Lung (tissue), 11 donors: ENCODE measurements at regions not wholly inside any gene's neighbourhood (a gene's known extent, or its start where the extent isn't known, plus 50 kb on each side); places are given as distances from the start of the nearest gene placed in this dataset.

Experiments
- ATAC-seq: fragments of 200-7000 bp; cut with Tn5 transposase; one replicate; pipeline ENCODE4 v1.9.1; 2020; ENCODE audit warnings: moderate number of reproducible peaks; ENCODE audit not compliant: insufficient read depth, low FRiP score
- DNase-seq, 3 donors: peaks; one replicate each; pipeline ENCODE4 v3.0.0-alpha.2; 2013 to 2017
- H3K27ac ChIP-seq, 2 donors: one replicate each; pipeline ENCODE4 v1.5.1; 2013; ENCODE audit warnings: mild to moderate bottlenecking in 2 of 2, moderate library complexity in 2 of 2, control low read depth in 1 of 2, inconsistent platforms in 1 of 2, low read depth in 1 of 2, low read length in 1 of 2
- H3K27me3 ChIP-seq, 3 donors: one replicate each; pipeline ENCODE4 v1.5.1; 2013; ENCODE audit warnings: low read length in 2 of 3; ENCODE audit not compliant: control insufficient read depth in 3 of 3, insufficient read depth in 3 of 3
- H3K36me3 ChIP-seq, 4 donors: one replicate each; pipeline ENCODE4 v1.5.1; 2013; ENCODE audit warnings: low read length in 4 of 4, mild to moderate bottlenecking in 1 of 4, moderate library complexity in 1 of 4; ENCODE audit not compliant: control insufficient read depth in 4 of 4, insufficient read depth in 4 of 4
- H3K4me1 ChIP-seq, 5 donors: one replicate each; pipeline ENCODE4 v1.5.1; 2013; ENCODE audit warnings: low read length in 5 of 5, mild to moderate bottlenecking in 2 of 5, moderate library complexity in 1 of 5; ENCODE audit not compliant: control insufficient read depth in 5 of 5, insufficient read depth in 5 of 5
- H3K4me3 ChIP-seq: one replicate; pipeline ENCODE4 v1.5.1; 2013; ENCODE audit warnings: mild to moderate bottlenecking, control low read depth, moderate library complexity
- H3K9ac ChIP-seq, 2 donors: one replicate each; pipeline ENCODE4 v1.5.1; 2013; ENCODE audit warnings: low read length in 2 of 2, control low read depth in 1 of 2; ENCODE audit not compliant: insufficient read depth in 1 of 2
- H3K9me3 ChIP-seq, 4 donors: one replicate each; pipeline ENCODE4 v1.5.1; 2013; ENCODE audit warnings: low read length in 3 of 4, mild to moderate bottlenecking in 1 of 4, moderate library complexity in 1 of 4; ENCODE audit not compliant: control insufficient read depth in 4 of 4, insufficient read depth in 3 of 4
- WGBS, 2 donors: extraction: QIAGEN DNeasy Blood & Tissue Kit; methylation state at CpG; one replicate each; pipeline ENCODE4 v1.1.7; 2013; 5-methylcytosine and 5-hydroxymethylcytosine counted together
- TF ChIP-seq, protein P1 (sequence below): IDR thresholded peaks from 2 replicates; pipeline ENCODE4 v1.5.1; 2012; ENCODE audit warnings: mild to moderate bottlenecking; ENCODE audit errors: control extremely low read depth, extremely low read depth
- donor health status: control.
- donor health status: control.
- donor health status: Bipolar disorder and iron deficiency.
- donor health status: healthy.
- donor health status: DM: yes; HTN: yes; CAD: no.

DNA sequence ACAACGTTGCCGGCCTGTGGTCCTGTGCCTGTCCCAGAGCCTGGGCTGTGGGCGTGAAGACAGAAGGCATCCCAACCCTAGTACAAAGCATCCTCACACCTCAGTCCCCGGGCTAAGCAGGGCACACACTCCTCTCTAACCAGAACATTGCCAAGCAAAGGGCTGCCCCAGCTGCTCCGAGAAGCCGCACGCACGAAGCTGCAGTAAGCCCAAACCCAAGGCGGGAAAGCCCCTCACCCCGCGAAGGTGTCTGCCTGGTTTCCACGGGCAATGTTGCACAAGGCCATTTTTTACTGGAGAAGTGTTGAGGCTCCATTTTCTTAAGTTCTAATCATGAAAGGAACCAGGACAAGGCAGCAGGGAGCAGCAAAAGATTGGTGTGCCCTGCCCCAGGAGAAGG, 519.0 kb downstream of the NPHP4 start:
- TF ChIP-seq, protein P1, sequence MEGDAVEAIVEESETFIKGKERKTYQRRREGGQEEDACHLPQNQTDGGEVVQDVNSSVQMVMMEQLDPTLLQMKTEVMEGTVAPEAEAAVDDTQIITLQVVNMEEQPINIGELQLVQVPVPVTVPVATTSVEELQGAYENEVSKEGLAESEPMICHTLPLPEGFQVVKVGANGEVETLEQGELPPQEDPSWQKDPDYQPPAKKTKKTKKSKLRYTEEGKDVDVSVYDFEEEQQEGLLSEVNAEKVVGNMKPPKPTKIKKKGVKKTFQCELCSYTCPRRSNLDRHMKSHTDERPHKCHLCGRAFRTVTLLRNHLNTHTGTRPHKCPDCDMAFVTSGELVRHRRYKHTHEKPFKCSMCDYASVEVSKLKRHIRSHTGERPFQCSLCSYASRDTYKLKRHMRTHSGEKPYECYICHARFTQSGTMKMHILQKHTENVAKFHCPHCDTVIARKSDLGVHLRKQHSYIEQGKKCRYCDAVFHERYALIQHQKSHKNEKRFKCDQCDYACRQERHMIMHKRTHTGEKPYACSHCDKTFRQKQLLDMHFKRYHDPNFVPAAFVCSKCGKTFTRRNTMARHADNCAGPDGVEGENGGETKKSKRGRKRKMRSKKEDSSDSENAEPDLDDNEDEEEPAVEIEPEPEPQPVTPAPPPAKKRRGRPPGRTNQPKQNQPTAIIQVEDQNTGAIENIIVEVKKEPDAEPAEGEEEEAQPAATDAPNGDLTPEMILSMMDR = no peak
- Histone ChIP-seq H3K27ac (no peak overlapping the region), H3K4me1 (no peaks in the 10 kb centered on the region), H3K36me3 (no peaks in the 10 kb centered on the region), H3K4me3 (no peak overlapping the region), H3K9ac (no peak overlapping the region), H3K27me3 (peaks cover 0 to 3% (median 0%) of the 10 kb centered on the region in 3 donors), H3K9me3 (peaks cover 0 to 4% (median 0%) of the 10 kb centered on the region in 4 donors)
- ATAC-seq (no peak), DNase-seq (no peak)
- 88 to 89% methylated on average over 12 of the region's 12 CpGs for WGBS, 2 donors

- TF ChIP-seq, protein P1 = no peak
- H3K27ac ChIP-seq = no peak overlapping the region
- 25 to 34% methylated on average over 3 of the region's 3 CpGs for WGBS, 2 donors
Measured at GRCh38 chr1:5466487-5466886, 525.7 kb downstream of the NPHP4 start.

GRCh38 chr1:5465281-5465711, 526.9 kb downstream of the NPHP4 start:
- H3K4me3 ChIP-seq = no peak overlapping the region
- H3K27ac ChIP-seq = no peak overlapping the region
- H3K9ac ChIP-seq = no peak overlapping the region
- H3K27me3 ChIP-seq = no peaks in the 10 kb centered on the region
- no peaks in the 10 kb centered on the region for H3K4me1 ChIP-seq
- no peaks in the 10 kb centered on the region for H3K36me3 ChIP-seq
- peaks cover 0 to 15% (median 5%) of the 10 kb centered on the region in 4 donors for H3K9me3 ChIP-seq
- DNase-seq (no peak), ATAC-seq (no peak)
- TF ChIP-seq, protein P1 = no peak
- 69 to 75% methylated on average over 7 of the region's 7 CpGs for whole genome bisulfite sequencing, 2 donors

More at GRCh38 chr1:5466487-5466886, 525.7 kb downstream of the NPHP4 start:
- ATAC-seq (no peak), DNase-seq (no peak)
- no peaks in the 10 kb centered on the region for H3K27me3 ChIP-seq
- H3K9ac ChIP-seq = no peak overlapping the region
- H3K9me3 ChIP-seq = peaks cover 0 to 10% (median 5%) of the 10 kb centered on the region in 4 donors
- H3K36me3 ChIP-seq = no peaks in the 10 kb centered on the region
- no peaks in the 10 kb centered on the region for H3K4me1 ChIP-seq
- no peak overlapping the region for H3K4me3 ChIP-seq

DNA sequence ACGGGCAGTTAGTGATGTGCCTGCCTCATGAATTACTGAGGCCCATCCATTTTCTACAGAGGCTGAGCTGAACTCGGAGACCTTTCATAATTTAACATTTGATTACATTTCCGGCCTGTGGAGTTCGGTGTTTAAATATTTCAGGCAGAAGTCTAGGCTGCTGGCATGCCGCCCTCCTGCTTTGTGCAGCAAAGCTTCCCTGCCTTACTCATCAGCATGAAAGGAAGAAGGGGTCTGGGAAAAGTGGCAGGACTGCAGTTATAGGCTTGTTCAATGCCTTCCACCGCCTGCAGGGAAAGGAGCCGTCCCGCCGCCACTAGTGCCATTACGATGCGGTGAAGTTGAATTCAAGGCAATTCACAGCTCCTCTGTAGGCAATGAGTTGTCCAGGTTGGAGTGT, 527.9 kb downstream of the NPHP4 start:
- TF ChIP-seq, protein P1 = no peak
- DNase-seq (no peak), ATAC-seq (no peak)

More for the DNA sequence above, 527.9 kb downstream of the NPHP4 start:
- H3K4me1 ChIP-seq = no peaks in the 10 kb centered on the region
- H3K9me3 ChIP-seq = peaks cover 0 to 15% (median 5%) of the 10 kb centered on the region in 4 donors
- no peak overlapping the region for H3K4me3 ChIP-seq
- no peak overlapping the region for H3K9ac ChIP-seq
- H3K27ac ChIP-seq = no peak overlapping the region
- no peaks in the 10 kb centered on the region for H3K27me3 ChIP-seq
- WGBS, 2 donors = 83 to 90% methylated on average over 11 of the region's 11 CpGs
- no peaks in the 10 kb centered on the region for H3K36me3 ChIP-seq
